ENCODE measurements at regions not wholly inside any gene's neighbourhood (a gene's known extent, or its start where the extent isn't known, plus 50 kb on each side); places are given as distances from the start of the nearest gene placed in this dataset.

GRCh38 chr9:80881320-80881719 lies 808.0 kb downstream of the TLE1 start:
- no peak overlapping the region for H3K4me3 ChIP-seq (ENCODE audit: low read length)
- no peak for DNase-seq (ENCODE audit: low read depth)
- TF ChIP-seq CTCF (IDR thresholded peaks at IDR 0.05; ENCODE audit: insufficient read depth, low read depth, low read length, missing control alignments): no peak

DNA sequence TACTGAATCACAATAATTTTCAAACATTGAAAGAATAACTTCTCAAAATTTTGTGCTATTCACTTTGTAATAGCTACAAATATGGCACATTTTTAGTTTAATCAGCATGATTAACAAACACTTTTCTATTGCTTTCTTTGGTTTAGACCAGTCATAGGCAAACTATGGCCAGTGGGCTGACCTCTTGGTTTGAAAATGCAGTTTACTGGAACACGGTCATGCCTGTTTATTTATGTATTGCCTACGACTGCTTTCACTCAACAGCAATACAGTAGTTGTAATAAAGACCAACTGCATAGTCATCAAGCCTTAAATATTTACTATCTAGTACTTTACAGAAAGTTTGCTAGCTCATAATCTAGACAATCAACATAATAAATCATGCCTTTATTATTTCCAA lies 810.8 kb downstream of the TLE1 start:
- TF ChIP-seq CTCF (IDR thresholded peaks at IDR 0.05; ENCODE audit: insufficient read depth, low read depth, low read length, missing control alignments): no peak
- no peak overlapping the region for H3K4me3 ChIP-seq (ENCODE audit: low read length)
- DNase-seq (ENCODE audit: low read depth): no peak

- no peak overlapping the region for H3K4me3 ChIP-seq (ENCODE audit: low read length)
- TF ChIP-seq CTCF (IDR thresholded peaks at IDR 0.05; ENCODE audit: insufficient read depth, low read depth, low read length, missing control alignments): no peak
- DNase-seq (ENCODE audit: low read depth): peak; percentile 39
Observed at GRCh38 chr9:80875947-80876346, 813.4 kb downstream of the TLE1 start.

DNA sequence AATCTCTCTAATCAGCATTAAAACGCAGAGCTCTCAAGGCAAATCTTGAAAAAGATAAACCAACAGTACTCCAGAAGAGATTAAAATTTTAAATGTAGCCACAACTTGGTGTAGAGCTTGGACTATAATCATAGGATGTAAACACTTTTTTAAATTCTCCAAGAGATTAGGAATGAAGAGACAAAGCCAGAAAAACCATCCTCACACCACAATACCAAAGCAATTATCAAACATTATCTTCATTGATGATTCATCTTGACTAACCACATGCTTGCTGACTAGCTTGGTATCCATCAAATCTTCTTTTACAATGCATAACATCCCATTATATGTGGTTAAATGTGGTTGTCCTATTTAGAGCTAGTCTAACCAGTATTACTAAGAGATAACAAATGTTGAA lies 815.1 kb downstream of the TLE1 start:
- DNase-seq (ENCODE audit: low read depth): peak; percentile 70
- no peak for TF ChIP-seq CTCF (IDR thresholded peaks at IDR 0.05; ENCODE audit: insufficient read depth, low read depth, low read length, missing control alignments)
- no peak overlapping the region for H3K4me3 ChIP-seq (ENCODE audit: low read length)

- no peak overlapping the region for H3K4me3 ChIP-seq (ENCODE audit: low read length)
- no peak for DNase-seq (ENCODE audit: low read depth)
- TF ChIP-seq CTCF (IDR thresholded peaks at IDR 0.05; ENCODE audit: insufficient read depth, low read depth, low read length, missing control alignments): no peak
Observed at GRCh38 chr9:80873861-80874260, 815.5 kb downstream of the TLE1 start.

GRCh38 chr9:80871596-80871995 lies 817.8 kb downstream of the TLE1 start:
- H3K4me3 ChIP-seq (ENCODE audit: low read length): no peak overlapping the region
- no peak for DNase-seq (ENCODE audit: low read depth)
- no peak for TF ChIP-seq CTCF (IDR thresholded peaks at IDR 0.05; ENCODE audit: insufficient read depth, low read depth, low read length, missing control alignments)

DNA sequence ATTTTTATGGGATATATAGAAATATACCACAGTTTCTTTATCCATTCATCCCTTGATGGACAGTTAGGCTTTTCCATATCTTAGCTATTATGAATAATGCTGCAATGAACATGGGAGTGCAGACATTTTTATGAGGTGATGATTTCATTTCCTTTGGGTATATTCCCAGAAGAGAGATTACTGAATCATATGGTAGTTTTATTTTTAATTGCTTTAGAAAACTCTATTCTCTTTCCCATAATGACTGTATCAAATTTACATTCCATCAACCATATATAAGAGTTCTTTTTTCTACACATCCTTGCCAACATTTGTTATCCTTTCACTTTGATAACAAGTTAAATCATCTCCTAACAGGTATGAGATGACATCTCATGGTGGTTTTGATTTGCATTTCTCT lies 821.6 kb downstream of the TLE1 start:
- no peak overlapping the region for H3K4me3 ChIP-seq (ENCODE audit: low read length)
- DNase-seq (ENCODE audit: low read depth): peak; percentile 74
- no peak for TF ChIP-seq CTCF (IDR thresholded peaks at IDR 0.05; ENCODE audit: insufficient read depth, low read depth, low read length, missing control alignments)
